GM23338 (cell line): ENCODE measurements at regions not wholly inside any gene's neighbourhood (a gene's known extent, or its start where the extent isn't known, plus 50 kb on each side); places are given as distances from the start of the nearest gene placed in this dataset.

Experiments used
- ATAC-seq: fragments of 200-7000 bp; cut with Tn5 transposase; 3 replicates; pipeline ENCODE4 v1.9.1; 2020
- DNase-seq: peaks from one replicate; pipeline ENCODE4 v3.0.0-alpha.2; 2015; ENCODE audit warnings: low spot score
- H2AFZ ChIP-seq: fragments of 200-600 bp; sonication (generic); 2 replicates; pipeline ENCODE4 v1.8.0; 2016; ENCODE audit warnings: antibody characterized with exemption, mild to moderate bottlenecking, moderate library complexity
- H3F3A ChIP-seq: fragments of 200-600 bp; sonication (generic); replicated peaks from 2 replicates; pipeline ENCODE4 v1.8.0; 2017; ENCODE audit warnings: antibody characterized with exemption, mixed run types, low read depth
- H3K27ac ChIP-seq: fragments of 200-600 bp; sonication (generic); 2 replicates; pipeline ENCODE4 v1.6.1; 2016; ENCODE audit warnings: low read depth
- H3K27me3 ChIP-seq: fragments of 200-600 bp; sonication (generic); 2 replicates; pipeline ENCODE4 v1.8.0; 2016; ENCODE audit warnings: mild to moderate bottlenecking, mixed run types, moderate library complexity; ENCODE audit not compliant: insufficient read depth
- H3K36me3 ChIP-seq: fragments of 200-600 bp; sonication (generic); 2 replicates; pipeline ENCODE4 v1.8.0; 2016; ENCODE audit warnings: mild to moderate bottlenecking; ENCODE audit not compliant: insufficient read depth
- H3K4me1 ChIP-seq: fragments of 200-600 bp; sonication (generic); 2 replicates; pipeline ENCODE4 v1.8.0; 2016; ENCODE audit warnings: mild to moderate bottlenecking, moderate library complexity; ENCODE audit not compliant: insufficient read depth
- H3K4me2 ChIP-seq: fragments of 200-600 bp; sonication (generic); 2 replicates; pipeline ENCODE4 v1.7.1; 2017; ENCODE audit warnings: mixed run types
- H3K4me3 ChIP-seq: fragments of 200-600 bp; sonication (generic); 2 replicates; pipeline ENCODE4 v1.6.1; 2016; ENCODE audit warnings: mixed run types
- H3K79me2 ChIP-seq: fragments of 200-600 bp; sonication (generic); replicated peaks from 2 replicates; pipeline ENCODE4 v1.8.0; 2017; ENCODE audit warnings: mild to moderate bottlenecking; ENCODE audit not compliant: insufficient read depth
- H3K9me2 ChIP-seq: fragments of 200-600 bp; sonication (generic); 2 replicates; pipeline ENCODE4 v1.8.0; 2017; ENCODE audit not compliant: insufficient read depth
- H4K20me1 ChIP-seq: fragments of 200-600 bp; sonication (generic); replicated peaks from 2 replicates; pipeline ENCODE4 v1.8.0; 2017; ENCODE audit warnings: mild to moderate bottlenecking; ENCODE audit not compliant: insufficient read depth
- H3K27ac Mint-ChIP-seq: 2 replicates; pipeline ENCODE4 v1.8.0; 2020; ENCODE audit warnings: inconsistent platforms, mild to moderate bottlenecking, moderate library complexity, mixed read lengths
- H3K27me3 Mint-ChIP-seq: 3 replicates; pipeline ENCODE4 v1.8.0; 2022; ENCODE audit warnings: low read depth, mild to moderate bottlenecking, moderate library complexity, mixed read lengths, inconsistent platforms; ENCODE audit not compliant: insufficient read depth, poor library complexity
- H3K36me3 Mint-ChIP-seq: 3 replicates; pipeline ENCODE4 v1.8.0; 2021; ENCODE audit warnings: low read depth, mild to moderate bottlenecking, inconsistent platforms, moderate library complexity, mixed read lengths
- H3K4me1 Mint-ChIP-seq: 3 replicates; pipeline ENCODE4 v1.8.0; 2020; ENCODE audit warnings: mild to moderate bottlenecking, inconsistent platforms, mixed read lengths
- H3K4me3 Mint-ChIP-seq: 3 replicates; pipeline ENCODE4 v1.8.0; 2021; ENCODE audit warnings: moderate library complexity, mild to moderate bottlenecking, inconsistent platforms, mixed read lengths
- H3K9me3 Mint-ChIP-seq: 3 replicates; pipeline ENCODE4 v1.8.0; 2020; ENCODE audit warnings: moderate library complexity, mild to moderate bottlenecking, inconsistent platforms, mixed read lengths
- CREB1 ChIP-seq: fragments of 250-450 bp; sonication (Bioruptor Pico); IDR thresholded peaks from 2 replicates; pipeline ENCODE4 v1.5.0; 2020; ENCODE audit warnings: low read depth, mild to moderate bottlenecking, moderate library complexity
- EZH2 ChIP-seq: fragments of 200-600 bp; sonication (generic); IDR thresholded peaks from one replicate; pipeline ENCODE4 v1.8.0; 2017; ENCODE audit warnings: antibody characterized with exemption, mild to moderate bottlenecking, low read depth; ENCODE audit not compliant: unreplicated experiment
- EZH2phosphoT487 ChIP-seq: fragments of 200-600 bp; sonication (generic); IDR thresholded peaks from one replicate; pipeline ENCODE4 v1.8.1; 2018; ENCODE audit warnings: antibody characterized with exemption; ENCODE audit not compliant: unreplicated experiment
- JUNB ChIP-seq: IDR thresholded peaks from one replicate; pipeline ENCODE4 v1.6.1; 2016; ENCODE audit warnings: antibody characterized with exemption; ENCODE audit not compliant: unreplicated experiment
- NANOG ChIP-seq: IDR thresholded peaks from 2 replicates; pipeline ENCODE4 v1.6.1; 2016; ENCODE audit warnings: antibody characterized with exemption, borderline replicate concordance
- POLR2AphosphoS5 ChIP-seq: IDR thresholded peaks from 2 replicates; pipeline ENCODE4 v1.6.1; 2016; ENCODE audit warnings: antibody characterized with exemption, low read depth
- STAT1 ChIP-seq: IDR thresholded peaks from one replicate; pipeline ENCODE4 v1.6.1; 2016; ENCODE audit warnings: antibody characterized with exemption; ENCODE audit not compliant: unreplicated experiment
- ZNF114 ChIP-seq: fragments of 250-450 bp; sonication (Bioruptor Pico); IDR thresholded peaks from 2 replicates; pipeline ENCODE4 v1.5.0; 2020; ENCODE audit warnings: mild to moderate bottlenecking, moderate library complexity
- ZNF331 ChIP-seq: fragments of 250-450 bp; sonication (Bioruptor Pico); IDR thresholded peaks from 2 replicates; pipeline ENCODE4 v1.5.0; 2020; ENCODE audit warnings: low read depth, mild to moderate bottlenecking, moderate library complexity
- TF ChIP-seq, protein P1 (sequence below): fragments of 250-450 bp; sonication (Bioruptor Pico); IDR thresholded peaks from 2 replicates; pipeline ENCODE4 v1.5.0; 2020; ENCODE audit warnings: mild to moderate bottlenecking, moderate library complexity
- TF ChIP-seq, protein P2 (sequence below): IDR thresholded peaks from 2 replicates; pipeline ENCODE4 v1.6.1; 2016; ENCODE audit warnings: antibody characterized with exemption
- TF ChIP-seq, protein P3 (sequence below): IDR thresholded peaks from one replicate; pipeline ENCODE4 v1.6.1; 2018; ENCODE audit warnings: antibody characterized with exemption; ENCODE audit not compliant: unreplicated experiment
- TF ChIP-seq, protein P4 (sequence below), 2 experiments: fragments of 200-600 bp in 1 of 2; sonication (generic) in 1 of 2; conservative IDR thresholded peaks; 2 replicates each; pipeline versions ENCODE4 v1.5.1 to v1.6.1; 2016 to 2017; ENCODE audit warnings: antibody characterized with exemption in 2 of 2, low read depth in 2 of 2, mild to moderate bottlenecking in 2 of 2, moderate library complexity in 1 of 2

DNA sequence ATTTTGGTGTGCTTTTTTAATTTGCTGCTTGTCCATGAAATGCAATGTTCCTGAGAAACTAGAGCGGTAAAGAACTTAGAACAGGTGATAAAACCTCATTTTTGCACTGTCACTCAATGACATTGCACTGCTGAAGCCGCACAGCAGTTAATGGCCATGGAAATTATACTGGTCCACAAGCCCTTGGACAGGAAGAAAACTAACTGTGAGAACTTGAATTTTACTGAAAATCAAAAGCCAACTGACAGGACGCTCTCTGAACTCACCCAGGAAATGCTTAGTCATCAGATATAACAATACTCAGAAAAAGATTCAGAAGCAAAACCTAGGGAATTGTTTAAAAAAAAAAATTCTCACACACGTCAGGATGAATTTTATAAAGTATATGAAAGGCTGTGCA, 246.4 kb upstream of the SLC7A11 start:
- H3F3A ChIP-seq = no peaks in the 10 kb centered on the region
- ATAC-seq (no peak), DNase-seq (no peak)
- TF ChIP-seq, protein P1, sequence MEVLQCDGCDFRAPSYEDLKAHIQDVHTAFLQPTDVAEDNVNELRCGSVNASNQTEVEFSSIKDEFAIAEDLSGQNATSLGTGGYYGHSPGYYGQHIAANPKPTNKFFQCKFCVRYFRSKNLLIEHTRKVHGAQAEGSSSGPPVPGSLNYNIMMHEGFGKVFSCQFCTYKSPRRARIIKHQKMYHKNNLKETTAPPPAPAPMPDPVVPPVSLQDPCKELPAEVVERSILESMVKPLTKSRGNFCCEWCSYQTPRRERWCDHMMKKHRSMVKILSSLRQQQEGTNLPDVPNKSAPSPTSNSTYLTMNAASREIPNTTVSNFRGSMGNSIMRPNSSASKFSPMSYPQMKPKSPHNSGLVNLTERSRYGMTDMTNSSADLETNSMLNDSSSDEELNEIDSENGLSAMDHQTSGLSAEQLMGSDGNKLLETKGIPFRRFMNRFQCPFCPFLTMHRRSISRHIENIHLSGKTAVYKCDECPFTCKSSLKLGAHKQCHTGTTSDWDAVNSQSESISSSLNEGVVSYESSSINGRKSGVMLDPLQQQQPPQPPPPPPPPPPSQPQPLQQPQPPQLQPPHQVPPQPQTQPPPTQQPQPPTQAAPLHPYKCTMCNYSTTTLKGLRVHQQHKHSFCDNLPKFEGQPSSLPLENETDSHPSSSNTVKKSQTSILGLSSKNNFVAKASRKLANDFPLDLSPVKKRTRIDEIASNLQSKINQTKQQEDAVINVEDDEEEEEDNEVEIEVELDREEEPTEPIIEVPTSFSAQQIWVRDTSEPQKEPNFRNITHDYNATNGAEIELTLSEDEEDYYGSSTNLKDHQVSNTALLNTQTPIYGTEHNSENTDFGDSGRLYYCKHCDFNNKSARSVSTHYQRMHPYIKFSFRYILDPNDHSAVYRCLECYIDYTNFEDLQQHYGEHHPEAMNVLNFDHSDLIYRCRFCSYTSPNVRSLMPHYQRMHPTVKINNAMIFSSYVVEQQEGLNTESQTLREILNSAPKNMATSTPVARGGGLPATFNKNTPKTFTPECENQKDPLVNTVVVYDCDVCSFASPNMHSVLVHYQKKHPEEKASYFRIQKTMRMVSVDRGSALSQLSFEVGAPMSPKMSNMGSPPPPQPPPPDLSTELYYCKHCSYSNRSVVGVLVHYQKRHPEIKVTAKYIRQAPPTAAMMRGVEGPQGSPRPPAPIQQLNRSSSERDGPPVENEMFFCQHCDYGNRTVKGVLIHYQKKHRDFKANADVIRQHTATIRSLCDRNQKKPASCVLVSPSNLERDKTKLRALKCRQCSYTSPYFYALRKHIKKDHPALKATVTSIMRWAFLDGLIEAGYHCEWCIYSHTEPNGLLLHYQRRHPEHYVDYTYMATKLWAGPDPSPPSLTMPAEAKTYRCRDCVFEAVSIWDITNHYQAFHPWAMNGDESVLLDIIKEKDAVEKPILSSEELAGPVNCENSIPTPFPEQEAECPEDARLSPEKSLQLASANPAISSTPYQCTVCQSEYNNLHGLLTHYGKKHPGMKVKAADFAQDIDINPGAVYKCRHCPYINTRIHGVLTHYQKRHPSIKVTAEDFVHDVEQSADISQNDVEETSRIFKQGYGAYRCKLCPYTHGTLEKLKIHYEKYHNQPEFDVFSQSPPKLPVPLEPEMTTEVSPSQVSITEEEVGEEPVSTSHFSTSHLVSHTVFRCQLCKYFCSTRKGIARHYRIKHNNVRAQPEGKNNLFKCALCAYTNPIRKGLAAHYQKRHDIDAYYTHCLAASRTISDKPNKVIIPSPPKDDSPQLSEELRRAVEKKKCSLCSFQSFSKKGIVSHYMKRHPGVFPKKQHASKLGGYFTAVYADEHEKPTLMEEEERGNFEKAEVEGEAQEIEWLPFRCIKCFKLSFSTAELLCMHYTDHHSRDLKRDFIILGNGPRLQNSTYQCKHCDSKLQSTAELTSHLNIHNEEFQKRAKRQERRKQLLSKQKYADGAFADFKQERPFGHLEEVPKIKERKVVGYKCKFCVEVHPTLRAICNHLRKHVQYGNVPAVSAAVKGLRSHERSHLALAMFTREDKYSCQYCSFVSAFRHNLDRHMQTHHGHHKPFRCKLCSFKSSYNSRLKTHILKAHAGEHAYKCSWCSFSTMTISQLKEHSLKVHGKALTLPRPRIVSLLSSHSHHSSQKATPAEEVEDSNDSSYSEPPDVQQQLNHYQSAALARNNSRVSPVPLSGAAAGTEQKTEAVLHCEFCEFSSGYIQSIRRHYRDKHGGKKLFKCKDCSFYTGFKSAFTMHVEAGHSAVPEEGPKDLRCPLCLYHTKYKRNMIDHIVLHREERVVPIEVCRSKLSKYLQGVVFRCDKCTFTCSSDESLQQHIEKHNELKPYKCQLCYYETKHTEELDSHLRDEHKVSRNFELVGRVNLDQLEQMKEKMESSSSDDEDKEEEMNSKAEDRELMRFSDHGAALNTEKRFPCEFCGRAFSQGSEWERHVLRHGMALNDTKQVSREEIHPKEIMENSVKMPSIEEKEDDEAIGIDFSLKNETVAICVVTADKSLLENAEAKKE (CRISPR knock-in tag) = no peak
- no peak for TF ChIP-seq STAT1
- no peak for TF ChIP-seq ZNF114
- no peak for TF ChIP-seq JUNB
- no peak for TF ChIP-seq CREB1 (CRISPR knock-in tag)
- no peak for TF ChIP-seq ZNF331 (CRISPR knock-in tag)
- TF ChIP-seq, protein P2, sequence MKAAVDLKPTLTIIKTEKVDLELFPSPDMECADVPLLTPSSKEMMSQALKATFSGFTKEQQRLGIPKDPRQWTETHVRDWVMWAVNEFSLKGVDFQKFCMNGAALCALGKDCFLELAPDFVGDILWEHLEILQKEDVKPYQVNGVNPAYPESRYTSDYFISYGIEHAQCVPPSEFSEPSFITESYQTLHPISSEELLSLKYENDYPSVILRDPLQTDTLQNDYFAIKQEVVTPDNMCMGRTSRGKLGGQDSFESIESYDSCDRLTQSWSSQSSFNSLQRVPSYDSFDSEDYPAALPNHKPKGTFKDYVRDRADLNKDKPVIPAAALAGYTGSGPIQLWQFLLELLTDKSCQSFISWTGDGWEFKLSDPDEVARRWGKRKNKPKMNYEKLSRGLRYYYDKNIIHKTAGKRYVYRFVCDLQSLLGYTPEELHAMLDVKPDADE = no peak
- no peak for TF ChIP-seq NANOG
- no peak for TF ChIP-seq EZH2phosphoT487
- TF ChIP-seq EZH2 = no peak
- no peak for TF ChIP-seq POLR2AphosphoS5
- TF ChIP-seq, protein P3, sequence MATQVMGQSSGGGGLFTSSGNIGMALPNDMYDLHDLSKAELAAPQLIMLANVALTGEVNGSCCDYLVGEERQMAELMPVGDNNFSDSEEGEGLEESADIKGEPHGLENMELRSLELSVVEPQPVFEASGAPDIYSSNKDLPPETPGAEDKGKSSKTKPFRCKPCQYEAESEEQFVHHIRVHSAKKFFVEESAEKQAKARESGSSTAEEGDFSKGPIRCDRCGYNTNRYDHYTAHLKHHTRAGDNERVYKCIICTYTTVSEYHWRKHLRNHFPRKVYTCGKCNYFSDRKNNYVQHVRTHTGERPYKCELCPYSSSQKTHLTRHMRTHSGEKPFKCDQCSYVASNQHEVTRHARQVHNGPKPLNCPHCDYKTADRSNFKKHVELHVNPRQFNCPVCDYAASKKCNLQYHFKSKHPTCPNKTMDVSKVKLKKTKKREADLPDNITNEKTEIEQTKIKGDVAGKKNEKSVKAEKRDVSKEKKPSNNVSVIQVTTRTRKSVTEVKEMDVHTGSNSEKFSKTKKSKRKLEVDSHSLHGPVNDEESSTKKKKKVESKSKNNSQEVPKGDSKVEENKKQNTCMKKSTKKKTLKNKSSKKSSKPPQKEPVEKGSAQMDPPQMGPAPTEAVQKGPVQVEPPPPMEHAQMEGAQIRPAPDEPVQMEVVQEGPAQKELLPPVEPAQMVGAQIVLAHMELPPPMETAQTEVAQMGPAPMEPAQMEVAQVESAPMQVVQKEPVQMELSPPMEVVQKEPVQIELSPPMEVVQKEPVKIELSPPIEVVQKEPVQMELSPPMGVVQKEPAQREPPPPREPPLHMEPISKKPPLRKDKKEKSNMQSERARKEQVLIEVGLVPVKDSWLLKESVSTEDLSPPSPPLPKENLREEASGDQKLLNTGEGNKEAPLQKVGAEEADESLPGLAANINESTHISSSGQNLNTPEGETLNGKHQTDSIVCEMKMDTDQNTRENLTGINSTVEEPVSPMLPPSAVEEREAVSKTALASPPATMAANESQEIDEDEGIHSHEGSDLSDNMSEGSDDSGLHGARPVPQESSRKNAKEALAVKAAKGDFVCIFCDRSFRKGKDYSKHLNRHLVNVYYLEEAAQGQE = no peak
- TF ChIP-seq, protein P4, sequence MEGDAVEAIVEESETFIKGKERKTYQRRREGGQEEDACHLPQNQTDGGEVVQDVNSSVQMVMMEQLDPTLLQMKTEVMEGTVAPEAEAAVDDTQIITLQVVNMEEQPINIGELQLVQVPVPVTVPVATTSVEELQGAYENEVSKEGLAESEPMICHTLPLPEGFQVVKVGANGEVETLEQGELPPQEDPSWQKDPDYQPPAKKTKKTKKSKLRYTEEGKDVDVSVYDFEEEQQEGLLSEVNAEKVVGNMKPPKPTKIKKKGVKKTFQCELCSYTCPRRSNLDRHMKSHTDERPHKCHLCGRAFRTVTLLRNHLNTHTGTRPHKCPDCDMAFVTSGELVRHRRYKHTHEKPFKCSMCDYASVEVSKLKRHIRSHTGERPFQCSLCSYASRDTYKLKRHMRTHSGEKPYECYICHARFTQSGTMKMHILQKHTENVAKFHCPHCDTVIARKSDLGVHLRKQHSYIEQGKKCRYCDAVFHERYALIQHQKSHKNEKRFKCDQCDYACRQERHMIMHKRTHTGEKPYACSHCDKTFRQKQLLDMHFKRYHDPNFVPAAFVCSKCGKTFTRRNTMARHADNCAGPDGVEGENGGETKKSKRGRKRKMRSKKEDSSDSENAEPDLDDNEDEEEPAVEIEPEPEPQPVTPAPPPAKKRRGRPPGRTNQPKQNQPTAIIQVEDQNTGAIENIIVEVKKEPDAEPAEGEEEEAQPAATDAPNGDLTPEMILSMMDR (conservative IDR thresholded peaks at IDR 0.05; ENCODE audit: low read depth in 2 of 2) = no peak
- H3K9me2 ChIP-seq = peaks cover 4% of the 10 kb centered on the region
- Mint-ChIP-seq H3K27me3 (no peaks in the 10 kb centered on the region), H3K4me3 (no peak overlapping the region), H3K4me1 (peaks cover 18% of the 10 kb centered on the region; the same call in 2 of the 3 replicates), H3K27ac (peak overlapping the region; percentile 93), H3K36me3 (no peaks in the 10 kb centered on the region), H3K9me3 (no peaks in the 10 kb centered on the region)
- no peaks in the 10 kb centered on the region for H4K20me1 ChIP-seq
- H3K27ac ChIP-seq = no peak overlapping the region
- no peak overlapping the region for H3K4me3 ChIP-seq
- no peaks in the 10 kb centered on the region for H3K79me2 ChIP-seq
- H3K4me2 ChIP-seq = no peak overlapping the region
- no peaks in the 10 kb centered on the region for H3K27me3 ChIP-seq
- no peaks in the 10 kb centered on the region for H3K36me3 ChIP-seq
- no peak overlapping the region for H2AFZ ChIP-seq
- peaks cover 17% of the 10 kb centered on the region for H3K4me1 ChIP-seq
